ACC112 (cell line): ENCODE measurements at regions not wholly inside any gene's neighbourhood (a gene's known extent, or its start where the extent isn't known, plus 50 kb on each side); places are given as distances from the start of the nearest gene placed in this dataset.

ENCODE experiments used
- H2AFZ ChIP-seq: fragments of 200-600 bp; sonication (generic); one replicate; pipeline ENCODE4 v1.6.0; 2017; ENCODE audit warnings: antibody characterized with exemption, low read length; ENCODE audit not compliant: unreplicated experiment
- H3K27ac ChIP-seq: fragments of 200-600 bp; sonication (generic); 2 replicates; pipeline ENCODE4 v1.5.1; 2014; ENCODE audit warnings: low read depth, mild to moderate bottlenecking, antibody characterized with exemption, low read length, moderate library complexity
- H3K27me3 ChIP-seq: fragments of 200-600 bp; sonication (generic); 2 replicates; pipeline ENCODE4 v1.6.1; 2014; ENCODE audit warnings: mild to moderate bottlenecking, antibody characterized with exemption, low read length, moderate library complexity, mixed read lengths; ENCODE audit not compliant: insufficient read depth
- H3K36me3 ChIP-seq: fragments of 200-600 bp; sonication (generic); 2 replicates; pipeline ENCODE4 v1.6.1; 2016; ENCODE audit warnings: mild to moderate bottlenecking, antibody characterized with exemption, low read length, moderate library complexity, mixed read lengths; ENCODE audit not compliant: insufficient read depth
- H3K4me1 ChIP-seq: fragments of 200-600 bp; sonication (generic); one replicate; pipeline ENCODE4 v1.6.1; 2016; ENCODE audit warnings: low read length, mixed read lengths; ENCODE audit not compliant: insufficient read depth, unreplicated experiment, control insufficient read depth
- H3K4me3 ChIP-seq: fragments of 200-600 bp; sonication (generic); 2 replicates; pipeline ENCODE4 v1.5.1; 2014; ENCODE audit warnings: mild to moderate bottlenecking, low read depth, low read length
- H3K79me2 ChIP-seq: fragments of 200-600 bp; sonication (generic); one replicate; pipeline ENCODE4 v1.6.0; 2016; ENCODE audit warnings: low read length; ENCODE audit not compliant: control insufficient read depth, unreplicated experiment, insufficient read depth

DNA sequence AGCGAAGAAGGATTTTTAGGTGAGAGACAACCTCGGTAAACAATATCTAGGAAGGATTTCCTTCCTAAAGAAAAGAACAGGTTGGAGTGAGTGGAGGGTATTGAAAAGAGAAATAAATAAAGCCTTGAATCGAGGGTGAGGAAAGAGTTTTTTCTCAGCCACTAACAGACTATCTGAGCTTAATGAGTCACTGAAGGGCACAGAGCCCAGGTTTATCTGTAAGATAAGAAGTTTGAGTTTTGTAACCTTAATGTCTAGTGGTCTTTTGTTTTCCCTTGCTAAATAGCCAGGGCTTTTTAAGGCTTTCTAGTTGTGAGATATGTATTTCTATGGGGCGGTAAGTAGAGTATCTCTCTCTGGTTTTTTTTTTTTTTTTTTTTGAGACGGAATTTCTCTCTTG, 394.5 kb upstream of the KIRREL3 start:
- Histone ChIP-seq H3K36me3 (no peaks in the 10 kb centered on the region), H3K27me3 (no peaks in the 10 kb centered on the region), H3K4me1 (no peaks in the 10 kb centered on the region), H3K4me3 (no peak overlapping the region), H3K27ac (no peak overlapping the region), H3K79me2 (no peaks in the 10 kb centered on the region), H2AFZ (no peak overlapping the region)

DNA sequence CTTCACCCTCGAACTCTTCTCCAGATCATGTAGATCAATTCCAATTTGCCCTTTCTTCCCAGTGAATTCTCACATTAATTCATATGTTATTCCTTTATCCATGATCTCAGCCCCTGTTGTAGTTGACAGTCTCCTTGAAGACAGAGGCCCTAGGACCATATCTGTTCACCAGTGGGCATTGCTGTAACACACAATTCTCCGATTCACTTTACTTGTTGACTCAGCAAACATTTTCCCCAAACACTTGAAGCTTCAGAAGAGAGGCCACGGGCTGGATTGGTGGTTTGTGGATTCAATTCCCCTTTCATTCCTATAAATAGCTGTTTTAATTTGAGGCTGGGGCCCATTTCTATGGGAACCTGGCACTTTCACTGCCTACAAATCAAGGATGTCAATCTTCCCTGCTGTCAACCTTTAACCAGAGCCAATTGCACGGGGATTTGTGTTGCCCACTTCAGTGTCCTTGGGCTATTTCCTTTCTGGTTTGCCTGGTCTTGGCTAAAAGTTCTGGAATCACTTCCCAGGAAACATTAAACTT, 393.0 kb upstream of the KIRREL3 start:
- no peak overlapping the region for H3K4me3 ChIP-seq
- H3K36me3 ChIP-seq, result no peaks in the 10 kb centered on the region
- no peak overlapping the region for H3K27ac ChIP-seq
- H3K4me1 ChIP-seq, result no peaks in the 10 kb centered on the region
- no peaks in the 10 kb centered on the region for H3K79me2 ChIP-seq
- no peaks in the 10 kb centered on the region for H3K27me3 ChIP-seq
- no peak overlapping the region for H2AFZ ChIP-seq

DNA sequence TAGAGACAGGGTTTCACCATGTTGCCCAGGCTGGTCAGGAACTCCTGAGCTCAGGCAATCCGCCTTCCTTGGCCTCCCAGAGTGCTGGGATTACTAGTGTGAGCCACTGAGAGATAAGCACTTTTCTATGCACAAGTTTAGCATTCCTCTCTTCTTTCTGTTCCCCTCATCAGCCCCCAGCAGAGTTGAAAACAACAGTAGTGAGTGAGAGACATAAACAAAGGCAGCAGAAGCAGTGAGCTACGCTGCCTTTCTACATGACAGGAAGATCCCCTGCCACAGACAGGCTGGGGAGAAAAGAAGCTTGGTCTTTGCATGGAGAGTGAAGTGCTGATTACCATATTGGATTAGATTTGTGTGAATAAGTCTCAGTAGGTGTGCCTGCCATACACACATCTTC, 392.0 kb upstream of the KIRREL3 start:
- no peak overlapping the region for H2AFZ ChIP-seq
- H3K79me2 ChIP-seq, result no peaks in the 10 kb centered on the region
- H3K27ac ChIP-seq, result no peak overlapping the region
- no peaks in the 10 kb centered on the region for H3K36me3 ChIP-seq
- H3K4me3 ChIP-seq, result no peak overlapping the region
- no peaks in the 10 kb centered on the region for H3K4me1 ChIP-seq
- no peaks in the 10 kb centered on the region for H3K27me3 ChIP-seq

DNA sequence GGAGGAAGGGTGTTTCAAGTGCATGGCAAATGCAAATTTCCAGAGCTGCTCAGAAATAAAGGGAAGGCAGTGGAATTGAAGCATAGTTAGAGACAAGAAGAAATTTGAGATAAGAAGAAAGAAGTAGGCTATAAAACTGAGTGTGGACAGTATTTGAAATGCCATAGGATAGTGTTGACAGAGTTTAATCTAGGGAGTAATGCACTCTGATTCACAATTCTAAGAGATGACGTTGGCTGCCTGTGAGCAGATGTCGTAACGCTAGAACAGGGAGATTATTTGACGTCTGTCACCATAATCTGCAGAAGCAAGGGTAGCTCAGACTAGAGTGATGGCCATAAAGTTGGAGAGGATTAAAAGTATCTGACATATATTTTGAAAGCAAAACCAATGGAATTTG, 389.9 kb upstream of the KIRREL3 start:
- Histone ChIP-seq H3K36me3 (no peaks in the 10 kb centered on the region), H3K27me3 (no peaks in the 10 kb centered on the region), H3K79me2 (no peaks in the 10 kb centered on the region), H2AFZ (no peak overlapping the region), H3K4me3 (no peak overlapping the region), H3K4me1 (no peaks in the 10 kb centered on the region), H3K27ac (no peak overlapping the region)

DNA sequence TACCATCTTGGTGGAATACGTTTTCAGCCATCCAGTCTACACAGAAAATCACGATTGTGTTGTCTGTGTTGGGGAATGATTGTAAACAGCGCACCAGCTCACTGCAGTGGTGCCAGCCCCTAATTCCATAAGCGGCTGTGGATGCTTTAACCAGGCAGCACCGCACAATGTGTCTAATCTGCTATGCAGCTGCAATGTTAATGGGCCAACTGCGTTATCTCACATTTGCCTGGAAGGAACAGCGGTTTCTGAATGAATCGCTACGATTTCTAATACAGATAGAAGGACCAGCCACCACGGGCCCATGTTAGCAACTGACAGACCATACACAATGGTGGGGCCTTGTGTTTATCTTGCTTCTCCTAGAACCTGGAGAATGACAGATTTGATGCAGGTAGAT, 384.5 kb upstream of the KIRREL3 start:
- H3K79me2 ChIP-seq, result no peaks in the 10 kb centered on the region
- H3K27me3 ChIP-seq, result no peaks in the 10 kb centered on the region
- no peaks in the 10 kb centered on the region for H3K4me1 ChIP-seq
- H3K27ac ChIP-seq, result no peak overlapping the region
- H3K4me3 ChIP-seq, result no peak overlapping the region
- H2AFZ ChIP-seq, result no peak overlapping the region
- H3K36me3 ChIP-seq, result no peaks in the 10 kb centered on the region

DNA sequence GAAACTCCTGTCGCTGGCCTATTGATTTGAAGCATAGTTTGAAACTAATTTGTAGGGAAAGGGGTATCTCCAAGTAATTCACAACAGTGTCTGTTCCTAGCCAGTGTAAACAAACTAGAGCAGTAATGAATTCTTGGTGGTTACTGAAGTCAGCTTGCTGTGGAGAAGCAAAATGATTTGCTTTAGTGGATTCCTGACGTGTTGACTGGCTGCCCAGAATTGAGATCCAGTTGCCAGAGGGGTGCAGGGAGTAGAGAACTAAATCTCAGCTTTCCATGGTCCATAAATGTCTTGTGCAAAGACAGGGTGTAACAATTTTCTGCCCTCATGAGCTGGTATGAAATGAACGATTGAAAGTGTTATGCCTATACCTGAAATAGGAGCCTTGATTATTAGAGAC, 382.5 kb upstream of the KIRREL3 start:
- no peaks in the 10 kb centered on the region for H3K4me1 ChIP-seq
- no peaks in the 10 kb centered on the region for H3K36me3 ChIP-seq
- no peak overlapping the region for H3K27ac ChIP-seq
- H3K79me2 ChIP-seq, result no peaks in the 10 kb centered on the region
- H3K4me3 ChIP-seq, result no peak overlapping the region
- H2AFZ ChIP-seq, result no peak overlapping the region
- H3K27me3 ChIP-seq, result no peaks in the 10 kb centered on the region

DNA sequence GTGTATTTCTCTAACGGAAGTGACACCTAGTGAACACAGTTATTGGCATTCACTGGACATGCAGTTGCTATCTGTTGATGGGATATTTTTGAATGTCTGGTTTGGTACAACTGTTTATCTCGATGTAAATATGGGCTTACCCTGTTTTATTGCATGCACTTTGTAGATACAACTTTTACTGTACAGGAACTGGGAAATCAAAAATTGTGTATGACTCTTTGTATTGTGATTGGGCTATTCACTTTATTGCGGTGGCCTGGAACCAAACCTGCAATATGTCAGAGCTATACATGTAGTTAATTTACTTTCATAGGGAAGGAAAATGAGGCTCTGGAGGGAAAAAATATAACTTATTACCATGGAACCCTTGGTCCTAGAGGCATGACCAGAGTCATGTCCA, 380.7 kb upstream of the KIRREL3 start:
- Histone ChIP-seq H3K27ac (no peak overlapping the region), H3K4me1 (no peaks in the 10 kb centered on the region), H3K4me3 (no peak overlapping the region), H3K79me2 (no peaks in the 10 kb centered on the region), H2AFZ (no peak overlapping the region), H3K27me3 (no peaks in the 10 kb centered on the region), H3K36me3 (no peaks in the 10 kb centered on the region)

DNA sequence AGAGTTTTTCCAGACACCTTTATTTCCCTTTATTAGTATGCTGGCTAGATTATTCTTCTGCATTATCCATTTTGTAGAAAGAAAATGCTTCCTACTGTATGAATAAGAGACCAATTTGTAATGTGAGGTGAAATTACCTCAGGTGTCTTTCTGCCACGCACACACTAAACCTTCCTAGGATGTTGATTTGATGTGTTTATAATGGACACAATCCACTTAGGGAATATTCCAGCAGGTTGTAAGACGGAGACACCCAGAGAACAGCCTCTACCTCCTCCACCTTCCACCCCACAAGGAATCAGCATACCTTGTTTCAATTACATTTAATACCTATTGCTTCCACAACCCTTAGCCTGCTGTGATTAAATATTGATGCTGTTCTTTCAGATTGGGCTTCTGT, 379.1 kb upstream of the KIRREL3 start:
- Histone ChIP-seq H3K79me2 (no peaks in the 10 kb centered on the region), H2AFZ (no peak overlapping the region)

DNA sequence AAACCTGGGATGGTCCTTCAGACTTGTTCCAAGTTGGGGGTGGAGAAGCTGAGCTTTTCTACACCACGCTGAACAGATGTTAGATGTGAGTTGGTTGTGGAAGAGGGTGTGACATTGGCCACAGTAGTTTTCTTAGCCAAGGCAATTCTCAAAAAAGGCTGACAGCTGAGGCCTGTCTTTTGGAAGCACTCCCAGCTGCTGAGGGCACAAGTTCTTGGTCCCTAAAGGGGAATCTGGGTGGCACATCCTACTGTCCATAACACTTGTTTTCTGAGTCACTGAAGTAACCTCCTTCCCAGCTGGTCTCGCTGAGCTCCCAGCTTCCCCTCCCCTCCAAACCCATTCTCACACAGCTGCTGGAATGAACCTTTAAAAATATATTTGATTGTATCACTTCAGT, 375.7 kb upstream of the KIRREL3 start:
- Histone ChIP-seq H3K27ac (no peak overlapping the region), H3K79me2 (no peaks in the 10 kb centered on the region)

More for the DNA sequence above, 379.1 kb upstream of the KIRREL3 start:
- Histone ChIP-seq H3K4me1 (no peaks in the 10 kb centered on the region), H3K36me3 (no peaks in the 10 kb centered on the region), H3K27me3 (no peaks in the 10 kb centered on the region), H3K27ac (no peak overlapping the region), H3K4me3 (no peak overlapping the region)

DNA sequence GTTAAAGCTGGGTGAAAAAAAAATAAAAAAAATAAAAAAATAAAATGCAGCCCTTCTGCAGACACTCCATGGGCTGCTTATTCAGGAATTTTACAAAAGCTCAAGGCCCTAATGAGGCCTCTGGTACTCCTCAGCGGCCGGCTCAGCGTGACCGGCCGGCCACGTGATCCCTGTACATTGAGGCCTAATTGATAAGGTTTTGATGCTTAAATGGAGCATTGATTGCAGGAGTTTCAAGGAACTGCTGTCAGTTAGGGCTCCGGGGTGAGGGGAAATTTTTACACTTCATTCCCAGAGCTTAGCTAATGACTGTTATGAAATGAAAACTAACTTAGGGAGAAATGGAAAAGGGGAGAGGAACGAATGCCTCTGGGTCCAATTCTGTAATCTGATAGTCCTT, 368.8 kb upstream of the KIRREL3 start:
- no peaks in the 10 kb centered on the region for H3K36me3 ChIP-seq
- no peak overlapping the region for H3K4me3 ChIP-seq
- H3K79me2 ChIP-seq, result no peaks in the 10 kb centered on the region
- no peak overlapping the region for H2AFZ ChIP-seq
- no peaks in the 10 kb centered on the region for H3K27me3 ChIP-seq
- no peak overlapping the region for H3K27ac ChIP-seq
- no peaks in the 10 kb centered on the region for H3K4me1 ChIP-seq

More for the DNA sequence above, 375.7 kb upstream of the KIRREL3 start:
- no peaks in the 10 kb centered on the region for H3K36me3 ChIP-seq
- H3K4me1 ChIP-seq, result no peaks in the 10 kb centered on the region
- no peak overlapping the region for H2AFZ ChIP-seq
- H3K27me3 ChIP-seq, result no peaks in the 10 kb centered on the region
- H3K4me3 ChIP-seq, result no peak overlapping the region

DNA sequence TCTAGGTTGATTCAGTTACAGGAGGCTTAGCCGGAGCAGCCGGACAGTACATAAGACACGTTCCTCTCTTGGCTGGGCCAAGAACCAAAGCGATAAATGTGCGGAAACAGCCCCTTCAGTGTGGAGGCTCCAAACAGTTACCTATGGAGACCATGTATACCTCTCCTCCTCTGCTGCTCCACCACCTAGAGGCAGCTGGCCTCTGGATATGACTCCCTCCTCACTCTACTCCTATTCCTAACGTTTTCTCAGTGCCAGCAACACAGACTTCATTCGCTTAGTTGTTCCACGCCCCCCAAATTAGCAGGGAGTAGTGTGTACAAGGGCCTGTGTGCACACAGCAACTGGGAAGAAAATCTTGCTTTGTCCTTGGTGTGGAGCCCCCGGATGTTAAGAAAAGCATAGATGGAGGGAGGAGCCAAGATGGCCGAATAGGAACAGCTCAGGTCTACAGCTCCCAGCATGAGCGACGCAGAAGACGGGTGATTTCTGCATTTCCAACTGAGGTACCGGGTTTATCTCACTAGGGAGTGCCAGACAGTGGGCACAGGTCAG, 362.3 kb upstream of the KIRREL3 start:
- no peaks in the 10 kb centered on the region for H3K4me1 ChIP-seq
- no peaks in the 10 kb centered on the region for H3K79me2 ChIP-seq
- H3K27me3 ChIP-seq, result no peaks in the 10 kb centered on the region
- no peak overlapping the region for H2AFZ ChIP-seq
- no peak overlapping the region for H3K4me3 ChIP-seq
- H3K36me3 ChIP-seq, result no peaks in the 10 kb centered on the region
- no peak overlapping the region for H3K27ac ChIP-seq
